H1 (cell line): ENCODE measurements at regions not wholly inside any gene's neighbourhood (a gene's known extent, or its start where the extent isn't known, plus 50 kb on each side); places are given as distances from the start of the nearest gene placed in this dataset.

Experiments
- CTCF ChIA-PET: fragments of 300-600 bp; sonication (Branson Sonifier 250); formaldehyde crosslinking; loops from one replicate; lab custom pipeline; 2021; ENCODE audit not compliant: partially characterized antibody; lab: Charles Lee
- POLR2A ChIA-PET: fragments of 300-600 bp; sonication (Branson Sonifier 250); formaldehyde crosslinking; loops from one replicate; lab custom pipeline; 2021; ENCODE audit warnings: inconsistent platforms; ENCODE audit not compliant: partially characterized antibody; lab: Charles Lee
- DNase-seq, 2 experiments: peaks; one replicate each; pipeline versions ENCODE4 v3.0.0 to v3.0.0-alpha.2; 2010 to 2022; ENCODE audit warnings: low spot score in 2 of 2, low read depth in 1 of 2, mixed read lengths in 1 of 2
- FAIRE-seq: peaks from 2 replicates; lab custom pipeline; 2011; peaks lifted over from hg19 to GRCh38; lab: Jason Lieb, UNC
- H2AFZ ChIP-seq: 2 replicates; pipeline ENCODE4 v1.8.1; 2012; ENCODE audit warnings: low read length, inconsistent platforms
- H2AK5ac ChIP-seq: 2 replicates; pipeline ENCODE4 v1.6.1; 2013; ENCODE audit warnings: low read depth, low read length
- H2BK120ac ChIP-seq: replicated peaks from 2 replicates; pipeline ENCODE3; 2013; ENCODE audit warnings: low read depth, low read length, inconsistent platforms
- H2BK12ac ChIP-seq: 2 replicates; pipeline ENCODE4 v1.6.1; 2013; ENCODE audit warnings: low read depth, low read length
- H2BK15ac ChIP-seq: 2 replicates; pipeline ENCODE4 v1.6.1; 2013; ENCODE audit warnings: low read length
- H2BK20ac ChIP-seq: 2 replicates; pipeline ENCODE4 v1.6.1; 2013; ENCODE audit warnings: low read length
- H2BK5ac ChIP-seq: 2 replicates; pipeline ENCODE4 v1.6.1; 2013; ENCODE audit warnings: low read depth, low read length
- H3K14ac ChIP-seq: 2 replicates; pipeline ENCODE4 v1.6.1; 2013; ENCODE audit warnings: inconsistent platforms; ENCODE audit not compliant: insufficient read length
- H3K18ac ChIP-seq: 2 replicates; pipeline ENCODE4 v1.6.1; 2013; ENCODE audit warnings: low read length; ENCODE audit errors: extremely low read depth
- H3K23ac ChIP-seq: 2 replicates; pipeline ENCODE4 v1.6.1; 2013; ENCODE audit warnings: inconsistent platforms; ENCODE audit not compliant: insufficient read length
- H3K23me2 ChIP-seq: 2 replicates; pipeline ENCODE4 v1.6.1; 2013; ENCODE audit warnings: low read depth, low read length
- H3K27ac ChIP-seq: 2 replicates; pipeline ENCODE4 v1.6.1; 2011; ENCODE audit warnings: low read depth, low read length, inconsistent platforms
- H3K27me3 ChIP-seq, 4 experiments: replicated peaks in 1 of 4; 1 replicate in 1 of 4; 2 replicates in 3 of 4; pipeline versions ENCODE4 v1.6.1 to v1.8.1; 2011 to 2013; ENCODE audit warnings: low read length in 3 of 4, mild to moderate bottlenecking in 3 of 4, inconsistent platforms in 2 of 4, mixed read lengths in 2 of 4, moderate library complexity in 1 of 4; ENCODE audit not compliant: control insufficient read depth in 3 of 4, insufficient read depth in 3 of 4; ENCODE audit errors: extremely low read depth in 1 of 4
- H3K36me3 ChIP-seq, 4 experiments: 2 replicates each; pipeline versions ENCODE4 v1.6.1 to v1.8.1; 2011 to 2013; ENCODE audit warnings: mild to moderate bottlenecking in 4 of 4, low read length in 3 of 4, moderate library complexity in 2 of 4, control low read depth in 1 of 4, inconsistent platforms in 1 of 4; ENCODE audit not compliant: insufficient read depth in 4 of 4, control insufficient read depth in 2 of 4
- H3K4ac ChIP-seq: replicated peaks from 2 replicates; pipeline ENCODE3; 2013; ENCODE audit warnings: low read length, low read depth, mixed read lengths, inconsistent platforms; ENCODE audit not compliant: insufficient read length
- H3K4me1 ChIP-seq, 4 experiments: replicated peaks in 1 of 4; 1 replicate in 1 of 4; 2 replicates in 3 of 4; pipeline versions ENCODE4 v1.6.1 to v1.8.1; 2011 to 2013; ENCODE audit warnings: low read length in 3 of 4, inconsistent platforms in 2 of 4, mixed read lengths in 1 of 4; ENCODE audit not compliant: insufficient read depth in 4 of 4, control insufficient read depth in 3 of 4
- H3K4me2 ChIP-seq, 2 experiments: 2 replicates each; pipeline versions ENCODE4 v1.6.1 to v1.8.1; 2011 to 2013; ENCODE audit warnings: low read depth in 2 of 2, low read length in 2 of 2, control low read depth in 1 of 2, inconsistent platforms in 1 of 2, mild to moderate bottlenecking in 1 of 2; ENCODE audit not compliant: insufficient read depth in 1 of 2
- H3K4me3 ChIP-seq, 4 experiments: fragments of 200-600, 300-600 bp in 1 of 4; sonication (generic), shearing (Covaris generic), sonication (Bioruptor Twin) in 1 of 4; 2 replicates each; pipeline versions ENCODE4 v1.5.1 to v1.8.1; 2011 to 2016; ENCODE audit warnings: low read length in 4 of 4, low read depth in 3 of 4, control low read depth in 2 of 4, inconsistent platforms in 2 of 4, mild to moderate bottlenecking in 2 of 4, mixed read lengths in 1 of 4, moderate library complexity in 1 of 4; ENCODE audit not compliant: insufficient read depth in 2 of 4; ENCODE audit errors: extremely low read depth in 1 of 4
- H3K56ac ChIP-seq: replicated peaks from 2 replicates; pipeline ENCODE3; 2013; ENCODE audit warnings: low read depth, mild to moderate bottlenecking, mixed read lengths, low read length, inconsistent platforms; ENCODE audit not compliant: insufficient read length
- H3K79me1 ChIP-seq: 2 replicates; pipeline ENCODE4 v1.6.1; 2013; ENCODE audit warnings: low read depth, low read length, control low read depth
- H3K79me2 ChIP-seq, 2 experiments: 2 replicates each; pipeline versions ENCODE4 v1.6.1 to v1.8.1; 2012 to 2013; ENCODE audit warnings: low read length in 2 of 2, mild to moderate bottlenecking in 2 of 2, inconsistent platforms in 1 of 2; ENCODE audit not compliant: insufficient read depth in 2 of 2, control insufficient read depth in 1 of 2
- H3K9ac ChIP-seq, 4 experiments: replicated peaks in 1 of 4; 1 replicate in 1 of 4; 2 replicates in 3 of 4; pipeline versions ENCODE4 v1.6.1 to v1.8.1; 2011 to 2013; ENCODE audit warnings: low read depth in 3 of 4, low read length in 3 of 4, control low read depth in 2 of 4, mild to moderate bottlenecking in 2 of 4, moderate library complexity in 2 of 4, inconsistent platforms in 1 of 4; ENCODE audit errors: extremely low read depth in 1 of 4
- H3K9me3 ChIP-seq, 2 experiments: 2 replicates each; pipeline versions ENCODE4 v1.6.1 to v1.8.1; 2012 to 2013; ENCODE audit warnings: mild to moderate bottlenecking in 2 of 2, moderate library complexity in 2 of 2, control low read depth in 1 of 2, inconsistent platforms in 1 of 2, low read depth in 1 of 2, low read length in 1 of 2, mixed read lengths in 1 of 2; ENCODE audit not compliant: insufficient read depth in 2 of 2
- H4K20me1 ChIP-seq, 2 experiments: replicated peaks in 1 of 2; 2 replicates each; pipeline versions ENCODE3 to v1.8.1; 2011 to 2013; ENCODE audit warnings: inconsistent platforms in 2 of 2, low read length in 2 of 2, mild to moderate bottlenecking in 1 of 2; ENCODE audit not compliant: insufficient read depth in 2 of 2, control insufficient read depth in 1 of 2
- H4K5ac ChIP-seq: 2 replicates; pipeline ENCODE4 v1.6.1; 2013; ENCODE audit warnings: low read length, low read depth, mixed read lengths, inconsistent platforms; ENCODE audit not compliant: insufficient read length
- H4K8ac ChIP-seq: 2 replicates; pipeline ENCODE4 v1.8.0; 2013; ENCODE audit warnings: mild to moderate bottlenecking, moderate library complexity, low read length, inconsistent platforms; ENCODE audit not compliant: insufficient read depth; ENCODE audit errors: extremely low read depth
- H4K91ac ChIP-seq: replicated peaks from 2 replicates; pipeline ENCODE3; 2013; ENCODE audit warnings: low read length, mixed read lengths, inconsistent platforms; ENCODE audit not compliant: insufficient read length
- BACH1 ChIP-seq: IDR thresholded peaks from 2 replicates; pipeline ENCODE4 v1.6.1; 2012; ENCODE audit warnings: low read length, improper control_type of control experiment
- EGR1 ChIP-seq: IDR thresholded peaks from 2 replicates; pipeline ENCODE4 v1.6.1; 2011; ENCODE audit warnings: low read depth, low read length, borderline replicate concordance
- JUN ChIP-seq: IDR thresholded peaks from 2 replicates; pipeline ENCODE4 v1.6.1; 2011; ENCODE audit warnings: low read depth, mild to moderate bottlenecking, improper control_type of control experiment, low read length
- KDM1A ChIP-seq: fragments of 200-600, 300-600 bp; sonication (generic); IDR thresholded peaks from 2 replicates; pipeline ENCODE4 v1.7.1; 2016; ENCODE audit warnings: mild to moderate bottlenecking, low read length, borderline replicate concordance
- KDM5A ChIP-seq: fragments of 200-600 bp; IDR thresholded peaks from 2 replicates; pipeline ENCODE4 v1.7.1; 2012; ENCODE audit warnings: mild to moderate bottlenecking, low read length, inconsistent platforms, mixed read lengths
- NANOG ChIP-seq: IDR thresholded peaks from 2 replicates; pipeline ENCODE4 v1.6.1; 2011; ENCODE audit warnings: low read length, low read depth, mild to moderate bottlenecking, inconsistent platforms; ENCODE audit not compliant: insufficient read depth, poor library complexity, severe bottlenecking
- PHF8 ChIP-seq: fragments of 200-600 bp; sonication (generic); conservative IDR thresholded peaks from 2 replicates; pipeline ENCODE4 v1.7.1; 2012; ENCODE audit warnings: low read depth, mild to moderate bottlenecking, inconsistent platforms, low read length, moderate library complexity
- RXRA ChIP-seq: IDR thresholded peaks from 2 replicates; pipeline ENCODE4 v1.6.1; 2011; ENCODE audit warnings: low read depth, mild to moderate bottlenecking, low read length, moderate library complexity; ENCODE audit not compliant: insufficient read depth
- SP4 ChIP-seq: IDR thresholded peaks from 2 replicates; pipeline ENCODE4 v1.6.1; 2012; ENCODE audit warnings: low read length, inconsistent platforms
- SRF ChIP-seq: IDR thresholded peaks from 2 replicates; pipeline ENCODE4 v1.6.1; 2011; ENCODE audit warnings: mild to moderate bottlenecking, low read depth, low read length, moderate library complexity
- TAF1 ChIP-seq: IDR thresholded peaks from 2 replicates; pipeline ENCODE4 v1.6.1; 2011; ENCODE audit warnings: mild to moderate bottlenecking, low read depth, low read length
- TEAD4 ChIP-seq: IDR thresholded peaks from 2 replicates; pipeline ENCODE4 v1.6.1; 2012; ENCODE audit warnings: low read depth, low read length, inconsistent platforms, mixed read lengths
- YY1 ChIP-seq: IDR thresholded peaks from 2 replicates; pipeline ENCODE4 v1.6.1; 2011; ENCODE audit warnings: low read depth, mild to moderate bottlenecking, low read length
- WGBS, 2 experiments: shearing (Covaris generic) in 1 of 2; methylation state at CpG; one replicate each; pipeline versions ENCODE4 v1.1.6 to v1.1.7; 2013 to 2015; ENCODE audit warnings: low lambda C conversion rate in 2 of 2, mixed read lengths in 2 of 2, inconsistent platforms in 1 of 2, low coverage in 1 of 2, missing lambda C conversion rate in 1 of 2; ENCODE audit not compliant: insufficient replicate concordance in 2 of 2, insufficient coverage in 1 of 2, insufficient read length in 1 of 2; ENCODE audit errors: extremely low coverage in 1 of 2, missing lambda C conversion rate in 1 of 2; 5-methylcytosine and 5-hydroxymethylcytosine counted together
- TF ChIP-seq, protein P1 (sequence below): IDR thresholded peaks from 2 replicates; pipeline ENCODE4 v1.6.1; 2012; ENCODE audit warnings: inconsistent platforms
- TF ChIP-seq, protein P2 (sequence below): IDR thresholded peaks from 2 replicates; pipeline ENCODE4 v1.6.1; 2012; ENCODE audit warnings: inconsistent platforms

DNA sequence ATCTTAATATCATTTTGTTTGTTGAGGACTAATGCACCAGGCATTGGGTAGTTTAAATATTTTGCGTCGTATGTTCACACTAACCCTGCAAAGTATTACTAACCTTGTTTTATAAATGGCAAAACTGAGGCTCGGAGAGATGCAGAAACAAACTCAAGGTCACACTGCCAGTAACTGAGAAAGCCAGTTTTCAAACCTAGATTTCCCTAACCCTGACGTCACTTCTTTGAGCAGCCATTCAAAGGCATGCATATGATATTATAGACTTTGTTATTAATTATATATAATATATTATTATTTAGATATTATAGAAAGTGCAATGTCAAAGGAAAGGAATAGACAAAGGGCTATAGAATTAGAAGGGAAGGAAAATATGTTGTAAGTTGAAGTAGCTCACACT, 167.6 kb upstream of the EOMES start:
- Histone ChIP-seq H3K23ac (no peak overlapping the region), H3K4me3 (no peak overlapping the region), H2BK12ac (no peak overlapping the region), H3K27ac (no peak overlapping the region), H2BK5ac (no peak overlapping the region), H3K27me3 (no peaks in the 10 kb centered on the region), H3K23me2 (no peaks in the 10 kb centered on the region; the same call in 1 of the 2 replicates), H2BK120ac (no peak overlapping the region), H3K18ac (no peak overlapping the region), H3K79me2 (no peaks in the 10 kb centered on the region), H3K79me1 (no peaks in the 10 kb centered on the region), H3K9ac (no peak overlapping the region), H3K56ac (no peak overlapping the region), H4K8ac (no peak overlapping the region), H2AK5ac (no peak overlapping the region), H3K14ac (no peak overlapping the region), H2AFZ (no peak overlapping the region), H3K4ac (no peak overlapping the region), H3K9me3 (no peaks in the 10 kb centered on the region), H4K20me1 (no peaks in the 10 kb centered on the region), H3K4me1 (peaks cover 0 to 7% (median 3%) of the 10 kb centered on the region in 4 experiments; a peak in 3 of 7 replicates), H3K36me3 (no peaks in the 10 kb centered on the region), H3K4me2 (no peak overlapping the region), H4K91ac (no peak overlapping the region), H2BK20ac (no peak overlapping the region), H2BK15ac (no peak overlapping the region), H4K5ac (no peak overlapping the region)
- no peak for FAIRE-seq
- POLR2A ChIA-PET, result no interaction called here
- DNase-seq, result no peak
- 96% methylated on average over 4 of the region's 4 CpGs; no CpG with 5 or more reads in 1 of the 2 experiments for WGBS, 2 experiments
- CTCF ChIA-PET, result interaction anchor here (0.6 to 1.5 kb wide), 3 partner anchors 168 to 206 kb away, joined by 3 to 5 read pairs (median 3); partner anchors contain the start of gene EOMES
- TF ChIP-seq EGR1 (no peak), YY1 (no peak), TEAD4 (no peak), JUN (no peak), BACH1 (no peak), KDM1A (no peak), RXRA (no peak), NANOG (no peak), SP4 (no peak), SRF (no peak), PHF8 (no peak), TAF1 (no peak), KDM5A (no peak)
- TF ChIP-seq, protein P1, sequence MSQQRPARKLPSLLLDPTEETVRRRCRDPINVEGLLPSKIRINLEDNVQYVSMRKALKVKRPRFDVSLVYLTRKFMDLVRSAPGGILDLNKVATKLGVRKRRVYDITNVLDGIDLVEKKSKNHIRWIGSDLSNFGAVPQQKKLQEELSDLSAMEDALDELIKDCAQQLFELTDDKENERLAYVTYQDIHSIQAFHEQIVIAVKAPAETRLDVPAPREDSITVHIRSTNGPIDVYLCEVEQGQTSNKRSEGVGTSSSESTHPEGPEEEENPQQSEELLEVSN, result no peak
- TF ChIP-seq, protein P2, sequence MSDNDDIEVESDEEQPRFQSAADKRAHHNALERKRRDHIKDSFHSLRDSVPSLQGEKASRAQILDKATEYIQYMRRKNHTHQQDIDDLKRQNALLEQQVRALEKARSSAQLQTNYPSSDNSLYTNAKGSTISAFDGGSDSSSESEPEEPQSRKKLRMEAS, result no peak
